ENCODE measurements at regions not wholly inside any gene's neighbourhood (a gene's known extent, or its start where the extent isn't known, plus 50 kb on each side); places are given as distances from the start of the nearest gene placed in this dataset.

DNA sequence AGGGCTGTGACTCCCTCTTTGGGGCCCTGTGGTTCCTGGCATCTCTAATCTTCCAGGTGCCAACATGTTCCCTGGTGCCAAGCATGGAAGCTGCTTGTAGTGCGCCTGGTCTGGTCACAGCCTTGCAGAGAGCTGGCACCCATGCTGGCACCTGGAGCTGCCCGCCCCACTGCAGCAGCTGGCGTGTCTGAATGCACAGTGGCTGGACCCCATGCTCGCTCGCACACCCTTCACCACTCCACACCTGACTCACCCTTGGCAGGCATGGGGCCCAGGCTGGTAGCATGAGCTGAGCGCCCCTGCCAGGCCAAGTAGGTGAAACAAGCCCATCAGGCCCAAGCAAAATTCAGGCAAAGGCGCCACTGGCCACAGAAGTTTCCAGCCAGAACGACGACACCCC, 119.1 kb downstream of the DNAAF6 start:
- TF ChIP-seq NFYB (IDR thresholded peaks at IDR 0.05; ENCODE audit: extremely low read depth, insufficient read length) (no peak), CXXC5 (CRISPR knock-in tag; IDR thresholded peaks at IDR 0.05) (no peak), PPARD (CRISPR knock-in tag; IDR thresholded peaks at IDR 0.05) (no peak)
- TF ChIP-seq, protein P1, sequence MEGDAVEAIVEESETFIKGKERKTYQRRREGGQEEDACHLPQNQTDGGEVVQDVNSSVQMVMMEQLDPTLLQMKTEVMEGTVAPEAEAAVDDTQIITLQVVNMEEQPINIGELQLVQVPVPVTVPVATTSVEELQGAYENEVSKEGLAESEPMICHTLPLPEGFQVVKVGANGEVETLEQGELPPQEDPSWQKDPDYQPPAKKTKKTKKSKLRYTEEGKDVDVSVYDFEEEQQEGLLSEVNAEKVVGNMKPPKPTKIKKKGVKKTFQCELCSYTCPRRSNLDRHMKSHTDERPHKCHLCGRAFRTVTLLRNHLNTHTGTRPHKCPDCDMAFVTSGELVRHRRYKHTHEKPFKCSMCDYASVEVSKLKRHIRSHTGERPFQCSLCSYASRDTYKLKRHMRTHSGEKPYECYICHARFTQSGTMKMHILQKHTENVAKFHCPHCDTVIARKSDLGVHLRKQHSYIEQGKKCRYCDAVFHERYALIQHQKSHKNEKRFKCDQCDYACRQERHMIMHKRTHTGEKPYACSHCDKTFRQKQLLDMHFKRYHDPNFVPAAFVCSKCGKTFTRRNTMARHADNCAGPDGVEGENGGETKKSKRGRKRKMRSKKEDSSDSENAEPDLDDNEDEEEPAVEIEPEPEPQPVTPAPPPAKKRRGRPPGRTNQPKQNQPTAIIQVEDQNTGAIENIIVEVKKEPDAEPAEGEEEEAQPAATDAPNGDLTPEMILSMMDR (IDR thresholded peaks at IDR 0.05 in 2 of 3, conservative IDR thresholded peaks at IDR 0.05 in 1 of 3; ENCODE audit: insufficient read depth in 2 of 3, low read depth in 1 of 3, low read length in 3 of 3): no peak

Measured in K562 (cell line).